Liver (tissue), 8 donors: ENCODE measurements at regions not wholly inside any gene's neighbourhood (a gene's known extent, or its start where the extent isn't known, plus 50 kb on each side); places are given as distances from the start of the nearest gene placed in this dataset.

ENCODE experiments used
- DNase-seq: peaks from one replicate; pipeline ENCODE4 v3.0.0-alpha.2; 2017; ENCODE audit warnings: low spot score
- H3K27ac ChIP-seq, 2 donors: one replicate each; pipeline ENCODE4 v1.7.0; 2013; ENCODE audit warnings: inconsistent platforms in 2 of 2, low read length in 2 of 2, control low read depth in 1 of 2, low read depth in 1 of 2, mild to moderate bottlenecking in 1 of 2
- H3K27me3 ChIP-seq, 4 donors: one replicate each; pipeline versions ENCODE4 v1.6.1 to v1.7.0; 2013; ENCODE audit warnings: low read length in 3 of 4, inconsistent platforms in 1 of 4, mild to moderate bottlenecking in 1 of 4, moderate library complexity in 1 of 4; ENCODE audit not compliant: control insufficient read depth in 4 of 4, insufficient read depth in 4 of 4
- H3K36me3 ChIP-seq, 4 donors: one replicate each; pipeline versions ENCODE4 v1.6.1 to v1.7.0; 2013; ENCODE audit warnings: low read length in 3 of 4, mild to moderate bottlenecking in 3 of 4, low read depth in 1 of 4, moderate library complexity in 1 of 4; ENCODE audit not compliant: control insufficient read depth in 4 of 4, insufficient read depth in 3 of 4
- H3K4me1 ChIP-seq, 4 donors: one replicate each; pipeline versions ENCODE4 v1.6.1 to v1.7.0; 2013; ENCODE audit warnings: low read length in 3 of 4, mild to moderate bottlenecking in 3 of 4, moderate library complexity in 1 of 4; ENCODE audit not compliant: control insufficient read depth in 4 of 4, insufficient read depth in 4 of 4
- H3K4me3 ChIP-seq, 3 donors: one replicate each; pipeline versions ENCODE4 v1.6.1 to v1.7.0; 2013; ENCODE audit warnings: low read length in 3 of 3, control low read depth in 1 of 3, low read depth in 1 of 3, mild to moderate bottlenecking in 1 of 3
- H3K9ac ChIP-seq, 2 donors: one replicate each; pipeline ENCODE4 v1.7.0; 2013; ENCODE audit warnings: low read length in 2 of 2, mild to moderate bottlenecking in 2 of 2, moderate library complexity in 2 of 2, control low read depth in 1 of 2, low read depth in 1 of 2
- H3K9me3 ChIP-seq, 4 donors: one replicate each; pipeline versions ENCODE4 v1.6.1 to v1.7.0; 2013; ENCODE audit warnings: low read length in 3 of 4; ENCODE audit not compliant: control insufficient read depth in 4 of 4
- ATF3 ChIP-seq: IDR thresholded peaks from 2 replicates; pipeline ENCODE4 v1.6.1; 2016; ENCODE audit warnings: antibody characterized with exemption
- EGR1 ChIP-seq, 2 donors: IDR thresholded peaks; 2 replicates each; pipeline ENCODE4 v1.6.1; 2016 to 2018; ENCODE audit warnings: antibody characterized with exemption in 2 of 2, low read depth in 2 of 2
- FOXA1 ChIP-seq: IDR thresholded peaks from 2 replicates; pipeline ENCODE4 v1.6.1; 2016; ENCODE audit warnings: antibody characterized with exemption
- FOXA2 ChIP-seq: IDR thresholded peaks from 2 replicates; pipeline ENCODE4 v1.6.1; 2016; ENCODE audit warnings: antibody characterized with exemption
- GABPA ChIP-seq, 2 donors: IDR thresholded peaks in 1 of 2; conservative IDR thresholded peaks in 1 of 2; 2 replicates each; pipeline ENCODE4 v1.6.1; 2016; ENCODE audit warnings: antibody characterized with exemption in 2 of 2, mild to moderate bottlenecking in 1 of 2, moderate library complexity in 1 of 2
- HNF4A ChIP-seq, 2 donors: conservative IDR thresholded peaks; 2 replicates each; pipeline ENCODE4 v1.6.1; 2016; ENCODE audit warnings: antibody characterized with exemption in 2 of 2, mild to moderate bottlenecking in 2 of 2
- HNF4G ChIP-seq: IDR thresholded peaks from 2 replicates; pipeline ENCODE4 v1.6.1; 2016; ENCODE audit warnings: antibody characterized with exemption
- JUND ChIP-seq, 2 donors: IDR thresholded peaks; 2 replicates each; pipeline ENCODE4 v1.6.1; 2016; ENCODE audit warnings: antibody characterized with exemption in 2 of 2
- MAX ChIP-seq: IDR thresholded peaks from 2 replicates; pipeline ENCODE4 v1.6.1; 2016; ENCODE audit warnings: antibody characterized with exemption
- NR2F2 ChIP-seq: IDR thresholded peaks from 2 replicates; pipeline ENCODE4 v1.6.1; 2016; ENCODE audit warnings: antibody characterized with exemption
- RAD21 ChIP-seq, 2 donors: IDR thresholded peaks; 2 replicates each; pipeline ENCODE4 v1.6.1; 2016; ENCODE audit warnings: antibody characterized with exemption in 2 of 2, mild to moderate bottlenecking in 2 of 2
- REST ChIP-seq: IDR thresholded peaks from 2 replicates; pipeline ENCODE4 v1.6.1; 2016; ENCODE audit warnings: antibody characterized with exemption, mild to moderate bottlenecking
- RXRA ChIP-seq, 2 donors: IDR thresholded peaks; 2 replicates each; pipeline ENCODE4 v1.6.1; 2017 to 2018; ENCODE audit warnings: antibody characterized with exemption in 2 of 2, mild to moderate bottlenecking in 1 of 2
- SP1 ChIP-seq: IDR thresholded peaks from 2 replicates; pipeline ENCODE4 v1.6.1; 2018; ENCODE audit warnings: antibody characterized with exemption, mild to moderate bottlenecking
- TAF1 ChIP-seq: conservative IDR thresholded peaks from 2 replicates; pipeline ENCODE4 v1.6.1; 2016; ENCODE audit warnings: antibody characterized with exemption, mild to moderate bottlenecking
- YY1 ChIP-seq: IDR thresholded peaks from 2 replicates; pipeline ENCODE4 v1.6.1; 2016; ENCODE audit warnings: antibody characterized with exemption, mild to moderate bottlenecking
- WGBS: extraction: QIAGEN DNeasy Blood & Tissue Kit; methylation state at CpG from one replicate; pipeline ENCODE4 v1.1.7; 2013; 5-methylcytosine and 5-hydroxymethylcytosine counted together
- TF ChIP-seq, protein P1 (sequence below): IDR thresholded peaks from 2 replicates; pipeline ENCODE4 v1.6.1; 2016; ENCODE audit warnings: antibody characterized with exemption
- TF ChIP-seq, protein P2 (sequence below): fragments of 150-350 bp; IDR thresholded peaks from 2 replicates; pipeline ENCODE4 v1.5.1; 2017; ENCODE audit warnings: improper control_type of control experiment, low read depth, low read length; ENCODE audit not compliant: missing input control
- donor health status: healthy.
- donor health status: healthy.
- donor health status: healthy.
- donor health status: healthy.
- donor health status: healthy.

DNA sequence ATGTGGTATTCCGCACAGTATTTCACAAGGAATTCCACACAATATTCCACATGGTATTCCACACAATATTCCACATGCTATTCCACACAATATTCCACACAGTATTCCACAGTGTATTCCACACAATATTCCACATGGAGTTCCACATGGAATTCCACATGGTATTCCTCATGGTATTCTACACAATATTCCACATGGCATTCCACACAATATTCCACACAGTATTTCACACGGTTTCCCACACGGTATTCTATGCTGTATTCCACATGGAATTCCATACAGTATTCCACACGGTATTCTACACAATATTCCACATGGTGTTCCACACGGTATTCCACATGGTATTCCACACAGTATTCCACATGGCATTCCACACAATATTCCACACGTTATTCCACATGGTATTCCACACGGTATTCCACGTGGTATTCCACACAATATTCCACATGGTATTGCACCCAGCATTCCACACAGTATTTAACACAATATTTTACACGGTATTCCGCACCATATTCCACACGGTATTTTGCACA is 137.3 kb upstream of the CHST15 start:
- no peak for DNase-seq
- no peaks in the 10 kb centered on the region for H3K36me3 ChIP-seq
- H3K4me1 ChIP-seq: no peaks in the 10 kb centered on the region
- H3K27ac ChIP-seq: no peak overlapping the region
- no peaks in the 10 kb centered on the region for H3K27me3 ChIP-seq
- TF ChIP-seq ATF3 (no peak), REST (no peak), HNF4A (conservative IDR thresholded peaks at IDR 0.05) (no peak), MAX (no peak), RAD21 (IDR thresholded peaks at IDR 0.05) (no peak), NR2F2 (no peak), FOXA2 (no peak), HNF4G (no peak), YY1 (no peak), GABPA (IDR thresholded peaks at IDR 0.05 in 1 of 2, conservative IDR thresholded peaks at IDR 0.05 in 1 of 2) (no peak), JUND (IDR thresholded peaks at IDR 0.05) (no peak), RXRA (IDR thresholded peaks at IDR 0.05) (no peak), EGR1 (IDR thresholded peaks at IDR 0.05; ENCODE audit: low read depth in 2 of 2) (no peak), FOXA1 (no peak), SP1 (no peak), TAF1 (no peak)
- TF ChIP-seq, protein P1, sequence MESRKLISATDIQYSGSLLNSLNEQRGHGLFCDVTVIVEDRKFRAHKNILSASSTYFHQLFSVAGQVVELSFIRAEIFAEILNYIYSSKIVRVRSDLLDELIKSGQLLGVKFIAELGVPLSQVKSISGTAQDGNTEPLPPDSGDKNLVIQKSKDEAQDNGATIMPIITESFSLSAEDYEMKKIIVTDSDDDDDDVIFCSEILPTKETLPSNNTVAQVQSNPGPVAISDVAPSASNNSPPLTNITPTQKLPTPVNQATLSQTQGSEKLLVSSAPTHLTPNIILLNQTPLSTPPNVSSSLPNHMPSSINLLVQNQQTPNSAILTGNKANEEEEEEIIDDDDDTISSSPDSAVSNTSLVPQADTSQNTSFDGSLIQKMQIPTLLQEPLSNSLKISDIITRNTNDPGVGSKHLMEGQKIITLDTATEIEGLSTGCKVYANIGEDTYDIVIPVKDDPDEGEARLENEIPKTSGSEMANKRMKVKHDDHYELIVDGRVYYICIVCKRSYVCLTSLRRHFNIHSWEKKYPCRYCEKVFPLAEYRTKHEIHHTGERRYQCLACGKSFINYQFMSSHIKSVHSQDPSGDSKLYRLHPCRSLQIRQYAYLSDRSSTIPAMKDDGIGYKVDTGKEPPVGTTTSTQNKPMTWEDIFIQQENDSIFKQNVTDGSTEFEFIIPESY: no peak
- TF ChIP-seq, protein P2, sequence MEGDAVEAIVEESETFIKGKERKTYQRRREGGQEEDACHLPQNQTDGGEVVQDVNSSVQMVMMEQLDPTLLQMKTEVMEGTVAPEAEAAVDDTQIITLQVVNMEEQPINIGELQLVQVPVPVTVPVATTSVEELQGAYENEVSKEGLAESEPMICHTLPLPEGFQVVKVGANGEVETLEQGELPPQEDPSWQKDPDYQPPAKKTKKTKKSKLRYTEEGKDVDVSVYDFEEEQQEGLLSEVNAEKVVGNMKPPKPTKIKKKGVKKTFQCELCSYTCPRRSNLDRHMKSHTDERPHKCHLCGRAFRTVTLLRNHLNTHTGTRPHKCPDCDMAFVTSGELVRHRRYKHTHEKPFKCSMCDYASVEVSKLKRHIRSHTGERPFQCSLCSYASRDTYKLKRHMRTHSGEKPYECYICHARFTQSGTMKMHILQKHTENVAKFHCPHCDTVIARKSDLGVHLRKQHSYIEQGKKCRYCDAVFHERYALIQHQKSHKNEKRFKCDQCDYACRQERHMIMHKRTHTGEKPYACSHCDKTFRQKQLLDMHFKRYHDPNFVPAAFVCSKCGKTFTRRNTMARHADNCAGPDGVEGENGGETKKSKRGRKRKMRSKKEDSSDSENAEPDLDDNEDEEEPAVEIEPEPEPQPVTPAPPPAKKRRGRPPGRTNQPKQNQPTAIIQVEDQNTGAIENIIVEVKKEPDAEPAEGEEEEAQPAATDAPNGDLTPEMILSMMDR: no peak
- 94% methylated on average over 11 of the region's 11 CpGs for WGBS
- H3K9ac ChIP-seq: no peak overlapping the region
- H3K9me3 ChIP-seq: no peaks in the 10 kb centered on the region
- H3K4me3 ChIP-seq: no peak overlapping the region
